GM23338 (cell line): ENCODE measurements at regions not wholly inside any gene's neighbourhood (a gene's known extent, or its start where the extent isn't known, plus 50 kb on each side); places are given as distances from the start of the nearest gene placed in this dataset.

Experiments
- ATAC-seq: fragments of 200-7000 bp; cut with Tn5 transposase; 3 replicates; pipeline ENCODE4 v1.9.1; 2020
- DNase-seq: peaks from one replicate; pipeline ENCODE4 v3.0.0-alpha.2; 2015; ENCODE audit warnings: low spot score
- H2AFZ ChIP-seq: fragments of 200-600 bp; sonication (generic); 2 replicates; pipeline ENCODE4 v1.8.0; 2016; ENCODE audit warnings: antibody characterized with exemption, mild to moderate bottlenecking, moderate library complexity
- H3F3A ChIP-seq: fragments of 200-600 bp; sonication (generic); replicated peaks from 2 replicates; pipeline ENCODE4 v1.8.0; 2017; ENCODE audit warnings: antibody characterized with exemption, mixed run types, low read depth
- H3K27ac ChIP-seq: fragments of 200-600 bp; sonication (generic); 2 replicates; pipeline ENCODE4 v1.6.1; 2016; ENCODE audit warnings: low read depth
- H3K27me3 ChIP-seq: fragments of 200-600 bp; sonication (generic); 2 replicates; pipeline ENCODE4 v1.8.0; 2016; ENCODE audit warnings: mild to moderate bottlenecking, mixed run types, moderate library complexity; ENCODE audit not compliant: insufficient read depth
- H3K36me3 ChIP-seq: fragments of 200-600 bp; sonication (generic); 2 replicates; pipeline ENCODE4 v1.8.0; 2016; ENCODE audit warnings: mild to moderate bottlenecking; ENCODE audit not compliant: insufficient read depth
- H3K4me1 ChIP-seq: fragments of 200-600 bp; sonication (generic); 2 replicates; pipeline ENCODE4 v1.8.0; 2016; ENCODE audit warnings: mild to moderate bottlenecking, moderate library complexity; ENCODE audit not compliant: insufficient read depth
- H3K4me2 ChIP-seq: fragments of 200-600 bp; sonication (generic); 2 replicates; pipeline ENCODE4 v1.7.1; 2017; ENCODE audit warnings: mixed run types
- H3K4me3 ChIP-seq: fragments of 200-600 bp; sonication (generic); 2 replicates; pipeline ENCODE4 v1.6.1; 2016; ENCODE audit warnings: mixed run types
- H3K79me2 ChIP-seq: fragments of 200-600 bp; sonication (generic); replicated peaks from 2 replicates; pipeline ENCODE4 v1.8.0; 2017; ENCODE audit warnings: mild to moderate bottlenecking; ENCODE audit not compliant: insufficient read depth
- H3K9me2 ChIP-seq: fragments of 200-600 bp; sonication (generic); 2 replicates; pipeline ENCODE4 v1.8.0; 2017; ENCODE audit not compliant: insufficient read depth
- H4K20me1 ChIP-seq: fragments of 200-600 bp; sonication (generic); replicated peaks from 2 replicates; pipeline ENCODE4 v1.8.0; 2017; ENCODE audit warnings: mild to moderate bottlenecking; ENCODE audit not compliant: insufficient read depth
- H3K27ac Mint-ChIP-seq: 2 replicates; pipeline ENCODE4 v1.8.0; 2020; ENCODE audit warnings: inconsistent platforms, mild to moderate bottlenecking, moderate library complexity, mixed read lengths
- H3K27me3 Mint-ChIP-seq: 3 replicates; pipeline ENCODE4 v1.8.0; 2022; ENCODE audit warnings: low read depth, mild to moderate bottlenecking, moderate library complexity, mixed read lengths, inconsistent platforms; ENCODE audit not compliant: insufficient read depth, poor library complexity
- H3K36me3 Mint-ChIP-seq: 3 replicates; pipeline ENCODE4 v1.8.0; 2021; ENCODE audit warnings: low read depth, mild to moderate bottlenecking, inconsistent platforms, moderate library complexity, mixed read lengths
- H3K4me1 Mint-ChIP-seq: 3 replicates; pipeline ENCODE4 v1.8.0; 2020; ENCODE audit warnings: mild to moderate bottlenecking, inconsistent platforms, mixed read lengths
- H3K4me3 Mint-ChIP-seq: 3 replicates; pipeline ENCODE4 v1.8.0; 2021; ENCODE audit warnings: moderate library complexity, mild to moderate bottlenecking, inconsistent platforms, mixed read lengths
- H3K9me3 Mint-ChIP-seq: 3 replicates; pipeline ENCODE4 v1.8.0; 2020; ENCODE audit warnings: moderate library complexity, mild to moderate bottlenecking, inconsistent platforms, mixed read lengths
- CREB1 ChIP-seq: fragments of 250-450 bp; sonication (Bioruptor Pico); IDR thresholded peaks from 2 replicates; pipeline ENCODE4 v1.5.0; 2020; ENCODE audit warnings: low read depth, mild to moderate bottlenecking, moderate library complexity
- EZH2phosphoT487 ChIP-seq: fragments of 200-600 bp; sonication (generic); IDR thresholded peaks from one replicate; pipeline ENCODE4 v1.8.1; 2018; ENCODE audit warnings: antibody characterized with exemption; ENCODE audit not compliant: unreplicated experiment
- JUNB ChIP-seq: IDR thresholded peaks from one replicate; pipeline ENCODE4 v1.6.1; 2016; ENCODE audit warnings: antibody characterized with exemption; ENCODE audit not compliant: unreplicated experiment
- STAT1 ChIP-seq: IDR thresholded peaks from one replicate; pipeline ENCODE4 v1.6.1; 2016; ENCODE audit warnings: antibody characterized with exemption; ENCODE audit not compliant: unreplicated experiment
- ZNF114 ChIP-seq: fragments of 250-450 bp; sonication (Bioruptor Pico); IDR thresholded peaks from 2 replicates; pipeline ENCODE4 v1.5.0; 2020; ENCODE audit warnings: mild to moderate bottlenecking, moderate library complexity
- TF ChIP-seq, protein P1 (sequence below): fragments of 250-450 bp; sonication (Bioruptor Pico); IDR thresholded peaks from 2 replicates; pipeline ENCODE4 v1.5.0; 2020; ENCODE audit warnings: mild to moderate bottlenecking, moderate library complexity
- TF ChIP-seq, protein P2 (sequence below), 2 experiments: fragments of 200-600 bp in 1 of 2; sonication (generic) in 1 of 2; conservative IDR thresholded peaks; 2 replicates each; pipeline versions ENCODE4 v1.5.1 to v1.6.1; 2016 to 2017; ENCODE audit warnings: antibody characterized with exemption in 2 of 2, low read depth in 2 of 2, mild to moderate bottlenecking in 2 of 2, moderate library complexity in 1 of 2
- TF ChIP-seq, protein P3 (sequence below): IDR thresholded peaks from 2 replicates; pipeline ENCODE4 v1.6.1; 2016; ENCODE audit warnings: antibody characterized with exemption
- TF ChIP-seq, protein P4 (sequence below): IDR thresholded peaks from one replicate; pipeline ENCODE4 v1.6.1; 2018; ENCODE audit warnings: antibody characterized with exemption; ENCODE audit not compliant: unreplicated experiment

DNA sequence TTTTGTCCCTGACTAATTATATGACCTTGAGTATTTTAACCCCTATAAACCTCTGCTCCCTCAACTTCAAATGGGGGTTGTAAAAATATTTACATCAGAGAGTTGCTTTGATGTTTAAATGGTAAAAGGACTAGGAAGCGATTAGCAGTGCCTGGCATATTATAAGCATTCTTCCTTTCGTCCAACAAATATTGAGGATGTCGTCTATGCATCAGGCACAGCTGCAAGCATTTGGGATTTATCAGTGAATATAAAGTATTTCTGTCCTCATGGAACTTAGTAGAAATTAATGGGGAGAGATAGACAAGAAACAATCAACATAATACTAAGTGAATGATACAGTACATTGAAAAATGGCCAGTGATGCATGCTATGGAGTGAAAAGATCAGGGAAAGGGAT is 115.5 kb upstream of the EDNRA start:
- TF ChIP-seq JUNB (no peak), CREB1 (no peak), EZH2phosphoT487 (no peak), STAT1 (no peak), ZNF114 (CRISPR knock-in tag) (no peak)
- TF ChIP-seq, protein P1, sequence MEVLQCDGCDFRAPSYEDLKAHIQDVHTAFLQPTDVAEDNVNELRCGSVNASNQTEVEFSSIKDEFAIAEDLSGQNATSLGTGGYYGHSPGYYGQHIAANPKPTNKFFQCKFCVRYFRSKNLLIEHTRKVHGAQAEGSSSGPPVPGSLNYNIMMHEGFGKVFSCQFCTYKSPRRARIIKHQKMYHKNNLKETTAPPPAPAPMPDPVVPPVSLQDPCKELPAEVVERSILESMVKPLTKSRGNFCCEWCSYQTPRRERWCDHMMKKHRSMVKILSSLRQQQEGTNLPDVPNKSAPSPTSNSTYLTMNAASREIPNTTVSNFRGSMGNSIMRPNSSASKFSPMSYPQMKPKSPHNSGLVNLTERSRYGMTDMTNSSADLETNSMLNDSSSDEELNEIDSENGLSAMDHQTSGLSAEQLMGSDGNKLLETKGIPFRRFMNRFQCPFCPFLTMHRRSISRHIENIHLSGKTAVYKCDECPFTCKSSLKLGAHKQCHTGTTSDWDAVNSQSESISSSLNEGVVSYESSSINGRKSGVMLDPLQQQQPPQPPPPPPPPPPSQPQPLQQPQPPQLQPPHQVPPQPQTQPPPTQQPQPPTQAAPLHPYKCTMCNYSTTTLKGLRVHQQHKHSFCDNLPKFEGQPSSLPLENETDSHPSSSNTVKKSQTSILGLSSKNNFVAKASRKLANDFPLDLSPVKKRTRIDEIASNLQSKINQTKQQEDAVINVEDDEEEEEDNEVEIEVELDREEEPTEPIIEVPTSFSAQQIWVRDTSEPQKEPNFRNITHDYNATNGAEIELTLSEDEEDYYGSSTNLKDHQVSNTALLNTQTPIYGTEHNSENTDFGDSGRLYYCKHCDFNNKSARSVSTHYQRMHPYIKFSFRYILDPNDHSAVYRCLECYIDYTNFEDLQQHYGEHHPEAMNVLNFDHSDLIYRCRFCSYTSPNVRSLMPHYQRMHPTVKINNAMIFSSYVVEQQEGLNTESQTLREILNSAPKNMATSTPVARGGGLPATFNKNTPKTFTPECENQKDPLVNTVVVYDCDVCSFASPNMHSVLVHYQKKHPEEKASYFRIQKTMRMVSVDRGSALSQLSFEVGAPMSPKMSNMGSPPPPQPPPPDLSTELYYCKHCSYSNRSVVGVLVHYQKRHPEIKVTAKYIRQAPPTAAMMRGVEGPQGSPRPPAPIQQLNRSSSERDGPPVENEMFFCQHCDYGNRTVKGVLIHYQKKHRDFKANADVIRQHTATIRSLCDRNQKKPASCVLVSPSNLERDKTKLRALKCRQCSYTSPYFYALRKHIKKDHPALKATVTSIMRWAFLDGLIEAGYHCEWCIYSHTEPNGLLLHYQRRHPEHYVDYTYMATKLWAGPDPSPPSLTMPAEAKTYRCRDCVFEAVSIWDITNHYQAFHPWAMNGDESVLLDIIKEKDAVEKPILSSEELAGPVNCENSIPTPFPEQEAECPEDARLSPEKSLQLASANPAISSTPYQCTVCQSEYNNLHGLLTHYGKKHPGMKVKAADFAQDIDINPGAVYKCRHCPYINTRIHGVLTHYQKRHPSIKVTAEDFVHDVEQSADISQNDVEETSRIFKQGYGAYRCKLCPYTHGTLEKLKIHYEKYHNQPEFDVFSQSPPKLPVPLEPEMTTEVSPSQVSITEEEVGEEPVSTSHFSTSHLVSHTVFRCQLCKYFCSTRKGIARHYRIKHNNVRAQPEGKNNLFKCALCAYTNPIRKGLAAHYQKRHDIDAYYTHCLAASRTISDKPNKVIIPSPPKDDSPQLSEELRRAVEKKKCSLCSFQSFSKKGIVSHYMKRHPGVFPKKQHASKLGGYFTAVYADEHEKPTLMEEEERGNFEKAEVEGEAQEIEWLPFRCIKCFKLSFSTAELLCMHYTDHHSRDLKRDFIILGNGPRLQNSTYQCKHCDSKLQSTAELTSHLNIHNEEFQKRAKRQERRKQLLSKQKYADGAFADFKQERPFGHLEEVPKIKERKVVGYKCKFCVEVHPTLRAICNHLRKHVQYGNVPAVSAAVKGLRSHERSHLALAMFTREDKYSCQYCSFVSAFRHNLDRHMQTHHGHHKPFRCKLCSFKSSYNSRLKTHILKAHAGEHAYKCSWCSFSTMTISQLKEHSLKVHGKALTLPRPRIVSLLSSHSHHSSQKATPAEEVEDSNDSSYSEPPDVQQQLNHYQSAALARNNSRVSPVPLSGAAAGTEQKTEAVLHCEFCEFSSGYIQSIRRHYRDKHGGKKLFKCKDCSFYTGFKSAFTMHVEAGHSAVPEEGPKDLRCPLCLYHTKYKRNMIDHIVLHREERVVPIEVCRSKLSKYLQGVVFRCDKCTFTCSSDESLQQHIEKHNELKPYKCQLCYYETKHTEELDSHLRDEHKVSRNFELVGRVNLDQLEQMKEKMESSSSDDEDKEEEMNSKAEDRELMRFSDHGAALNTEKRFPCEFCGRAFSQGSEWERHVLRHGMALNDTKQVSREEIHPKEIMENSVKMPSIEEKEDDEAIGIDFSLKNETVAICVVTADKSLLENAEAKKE (CRISPR knock-in tag) = no peak
- TF ChIP-seq, protein P2, sequence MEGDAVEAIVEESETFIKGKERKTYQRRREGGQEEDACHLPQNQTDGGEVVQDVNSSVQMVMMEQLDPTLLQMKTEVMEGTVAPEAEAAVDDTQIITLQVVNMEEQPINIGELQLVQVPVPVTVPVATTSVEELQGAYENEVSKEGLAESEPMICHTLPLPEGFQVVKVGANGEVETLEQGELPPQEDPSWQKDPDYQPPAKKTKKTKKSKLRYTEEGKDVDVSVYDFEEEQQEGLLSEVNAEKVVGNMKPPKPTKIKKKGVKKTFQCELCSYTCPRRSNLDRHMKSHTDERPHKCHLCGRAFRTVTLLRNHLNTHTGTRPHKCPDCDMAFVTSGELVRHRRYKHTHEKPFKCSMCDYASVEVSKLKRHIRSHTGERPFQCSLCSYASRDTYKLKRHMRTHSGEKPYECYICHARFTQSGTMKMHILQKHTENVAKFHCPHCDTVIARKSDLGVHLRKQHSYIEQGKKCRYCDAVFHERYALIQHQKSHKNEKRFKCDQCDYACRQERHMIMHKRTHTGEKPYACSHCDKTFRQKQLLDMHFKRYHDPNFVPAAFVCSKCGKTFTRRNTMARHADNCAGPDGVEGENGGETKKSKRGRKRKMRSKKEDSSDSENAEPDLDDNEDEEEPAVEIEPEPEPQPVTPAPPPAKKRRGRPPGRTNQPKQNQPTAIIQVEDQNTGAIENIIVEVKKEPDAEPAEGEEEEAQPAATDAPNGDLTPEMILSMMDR (conservative IDR thresholded peaks at IDR 0.05; ENCODE audit: low read depth in 2 of 2) = no peak
- TF ChIP-seq, protein P3, sequence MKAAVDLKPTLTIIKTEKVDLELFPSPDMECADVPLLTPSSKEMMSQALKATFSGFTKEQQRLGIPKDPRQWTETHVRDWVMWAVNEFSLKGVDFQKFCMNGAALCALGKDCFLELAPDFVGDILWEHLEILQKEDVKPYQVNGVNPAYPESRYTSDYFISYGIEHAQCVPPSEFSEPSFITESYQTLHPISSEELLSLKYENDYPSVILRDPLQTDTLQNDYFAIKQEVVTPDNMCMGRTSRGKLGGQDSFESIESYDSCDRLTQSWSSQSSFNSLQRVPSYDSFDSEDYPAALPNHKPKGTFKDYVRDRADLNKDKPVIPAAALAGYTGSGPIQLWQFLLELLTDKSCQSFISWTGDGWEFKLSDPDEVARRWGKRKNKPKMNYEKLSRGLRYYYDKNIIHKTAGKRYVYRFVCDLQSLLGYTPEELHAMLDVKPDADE = no peak
- TF ChIP-seq, protein P4, sequence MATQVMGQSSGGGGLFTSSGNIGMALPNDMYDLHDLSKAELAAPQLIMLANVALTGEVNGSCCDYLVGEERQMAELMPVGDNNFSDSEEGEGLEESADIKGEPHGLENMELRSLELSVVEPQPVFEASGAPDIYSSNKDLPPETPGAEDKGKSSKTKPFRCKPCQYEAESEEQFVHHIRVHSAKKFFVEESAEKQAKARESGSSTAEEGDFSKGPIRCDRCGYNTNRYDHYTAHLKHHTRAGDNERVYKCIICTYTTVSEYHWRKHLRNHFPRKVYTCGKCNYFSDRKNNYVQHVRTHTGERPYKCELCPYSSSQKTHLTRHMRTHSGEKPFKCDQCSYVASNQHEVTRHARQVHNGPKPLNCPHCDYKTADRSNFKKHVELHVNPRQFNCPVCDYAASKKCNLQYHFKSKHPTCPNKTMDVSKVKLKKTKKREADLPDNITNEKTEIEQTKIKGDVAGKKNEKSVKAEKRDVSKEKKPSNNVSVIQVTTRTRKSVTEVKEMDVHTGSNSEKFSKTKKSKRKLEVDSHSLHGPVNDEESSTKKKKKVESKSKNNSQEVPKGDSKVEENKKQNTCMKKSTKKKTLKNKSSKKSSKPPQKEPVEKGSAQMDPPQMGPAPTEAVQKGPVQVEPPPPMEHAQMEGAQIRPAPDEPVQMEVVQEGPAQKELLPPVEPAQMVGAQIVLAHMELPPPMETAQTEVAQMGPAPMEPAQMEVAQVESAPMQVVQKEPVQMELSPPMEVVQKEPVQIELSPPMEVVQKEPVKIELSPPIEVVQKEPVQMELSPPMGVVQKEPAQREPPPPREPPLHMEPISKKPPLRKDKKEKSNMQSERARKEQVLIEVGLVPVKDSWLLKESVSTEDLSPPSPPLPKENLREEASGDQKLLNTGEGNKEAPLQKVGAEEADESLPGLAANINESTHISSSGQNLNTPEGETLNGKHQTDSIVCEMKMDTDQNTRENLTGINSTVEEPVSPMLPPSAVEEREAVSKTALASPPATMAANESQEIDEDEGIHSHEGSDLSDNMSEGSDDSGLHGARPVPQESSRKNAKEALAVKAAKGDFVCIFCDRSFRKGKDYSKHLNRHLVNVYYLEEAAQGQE = no peak
- Mint-ChIP-seq H3K27me3 (no peaks in the 10 kb centered on the region), H3K4me3 (no peak overlapping the region), H3K27ac (no peak overlapping the region), H3K36me3 (no peaks in the 10 kb centered on the region), H3K9me3 (no peaks in the 10 kb centered on the region), H3K4me1 (no peaks in the 10 kb centered on the region)
- Histone ChIP-seq H3F3A (no peaks in the 10 kb centered on the region), H3K79me2 (no peaks in the 10 kb centered on the region), H4K20me1 (no peaks in the 10 kb centered on the region), H3K27ac (no peak overlapping the region), H3K36me3 (no peaks in the 10 kb centered on the region), H3K4me2 (no peak overlapping the region), H3K27me3 (no peaks in the 10 kb centered on the region), H3K4me1 (no peaks in the 10 kb centered on the region), H2AFZ (peak overlapping the region; percentile 59; the same call in 1 of the 2 replicates), H3K9me2 (no peaks in the 10 kb centered on the region), H3K4me3 (no peak overlapping the region)
- ATAC-seq (no peak), DNase-seq (no peak)
